ENCODE measurements at regions not wholly inside any gene's neighbourhood (a gene's known extent, or its start where the extent isn't known, plus 50 kb on each side); places are given as distances from the start of the nearest gene placed in this dataset.
"Not testable (repeated sequence)": the region's sequence is repeated elsewhere in the genome, so short reads cannot be mapped to it uniquely, and the experiment has no call there.

DNA sequence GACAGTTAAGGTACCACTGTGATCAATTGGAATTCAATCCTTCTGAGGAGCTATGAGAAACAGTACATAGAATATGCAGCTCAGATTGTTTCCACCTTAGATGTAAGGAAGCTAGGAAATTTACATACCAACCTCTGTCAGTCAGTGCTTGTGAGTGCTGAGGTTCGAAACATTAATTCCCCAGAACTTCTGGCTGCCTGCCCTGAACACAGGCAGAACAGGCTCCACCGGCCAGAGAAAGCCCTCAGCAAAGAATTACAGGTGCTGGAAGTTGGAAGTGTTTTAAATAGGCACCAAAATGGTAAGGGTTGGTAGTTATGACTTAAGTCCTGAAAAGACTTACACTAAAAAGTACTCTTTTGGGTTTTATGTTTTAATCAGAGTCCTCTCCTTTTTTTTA is 651.8 kb downstream of the C4orf33 start:
- no peak for DNase-seq

DNA sequence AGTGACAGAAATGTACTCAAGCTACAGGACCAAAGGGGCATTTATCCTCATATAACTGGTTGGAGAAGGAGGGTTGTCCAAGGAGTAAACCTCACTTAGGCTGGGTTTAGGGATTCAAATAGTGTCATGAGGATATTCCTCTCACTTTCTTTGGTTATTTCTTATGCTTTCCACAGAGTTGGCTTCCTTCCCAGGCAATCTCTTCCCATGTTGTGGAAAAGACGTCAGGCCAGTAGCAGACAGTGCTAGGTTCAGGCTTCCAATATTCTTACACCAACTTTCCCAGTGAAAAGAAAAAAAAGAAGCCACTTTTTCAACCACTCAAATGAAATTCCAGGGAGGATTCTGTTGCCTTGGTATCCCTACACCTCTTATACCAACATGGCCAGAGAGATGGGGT is 653.0 kb downstream of the C4orf33 start:
- DNase-seq = no peak

GRCh38 chr4:129751646-129752045 is 655.7 kb downstream of the C4orf33 start:
- DNase-seq = no peak

DNA sequence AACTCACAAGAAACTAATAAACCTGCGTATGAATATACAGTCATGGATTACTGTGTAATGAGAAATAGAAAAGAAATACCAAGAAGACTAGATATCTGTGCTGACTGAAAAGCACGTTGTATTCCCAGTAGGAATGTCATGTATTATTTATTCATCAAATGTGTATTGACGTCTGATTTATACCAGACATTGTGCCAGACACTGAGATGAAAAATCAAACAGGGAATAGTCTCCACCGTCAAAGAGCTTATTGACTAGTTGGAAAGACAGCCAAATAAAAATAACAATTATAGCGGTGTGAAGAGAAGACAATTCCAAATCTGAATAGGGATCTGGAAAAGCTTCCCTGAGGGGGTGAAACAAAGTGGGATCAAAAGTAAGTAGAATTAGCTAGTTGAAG is 687.6 kb downstream of the C4orf33 start:
- DNase-seq = no peak

DNA sequence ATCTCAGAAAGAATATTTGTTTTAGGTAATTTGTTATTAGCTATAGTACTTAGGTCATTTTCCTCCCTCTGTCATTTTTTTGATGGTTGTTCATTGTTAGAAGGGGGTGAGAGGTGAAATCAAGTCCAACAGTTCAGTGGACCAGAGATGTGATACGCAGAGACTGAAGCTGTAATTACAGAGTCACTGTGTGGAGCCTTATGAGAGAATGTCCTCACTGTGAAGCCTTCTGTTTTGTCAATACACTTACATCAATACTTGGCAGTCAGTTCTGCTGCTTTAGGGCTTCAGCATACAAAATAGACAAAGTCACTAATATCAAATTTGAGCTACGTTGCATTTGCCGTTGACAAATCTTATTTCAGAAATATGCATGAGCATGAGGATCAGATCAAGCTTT is 692.5 kb downstream of the C4orf33 start:
- DNase-seq = no peak

DNA sequence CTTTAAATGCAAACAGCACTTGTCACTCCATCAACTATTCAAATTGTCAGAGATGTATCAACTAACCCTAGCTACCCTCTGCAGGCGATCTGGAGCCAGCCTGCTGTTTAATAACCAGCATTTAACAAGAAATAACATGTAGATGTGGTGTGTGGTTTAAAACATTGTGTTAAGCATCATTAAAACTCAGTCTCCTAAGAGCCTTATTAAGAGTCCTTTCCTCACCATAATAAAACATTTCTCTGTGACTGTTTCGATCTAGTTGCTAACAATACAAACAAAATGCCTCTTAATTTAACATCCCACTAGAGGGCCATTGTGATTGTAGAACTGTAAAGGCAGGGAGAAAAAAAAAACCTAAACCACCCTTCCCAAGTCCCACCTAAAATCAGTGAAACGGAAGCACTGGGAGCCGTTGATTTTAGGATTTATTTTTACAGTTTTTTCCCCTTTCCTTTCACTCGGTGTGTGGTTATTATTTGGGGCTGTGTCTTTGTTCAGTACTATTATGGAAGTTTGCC is 708.6 kb downstream of the C4orf33 start:
- no peak for DNase-seq

- no peak for DNase-seq
These were observed 711.0 kb downstream of the C4orf33 start for GRCh38 chr4:129806986-129807385.

DNA sequence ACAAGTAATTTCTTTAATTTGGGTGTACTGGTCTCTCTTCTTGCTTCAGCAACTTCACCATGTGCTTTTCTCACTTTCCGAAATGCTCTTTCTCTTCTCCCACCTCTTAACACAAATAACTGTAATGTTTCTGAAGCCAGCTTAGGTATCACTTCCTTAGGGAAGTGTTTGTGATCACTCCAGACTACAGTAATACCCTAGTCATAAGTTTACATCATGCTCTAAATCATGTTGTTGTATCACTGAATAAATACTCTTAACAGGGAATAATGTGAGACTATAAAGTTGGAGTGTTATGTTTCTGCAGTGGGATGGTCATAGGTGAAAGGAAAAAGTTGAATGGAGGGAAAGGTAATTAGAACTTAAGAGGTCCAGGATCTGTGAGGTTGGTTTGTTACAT is 712.3 kb downstream of the C4orf33 start:
- no peak for DNase-seq

DNA sequence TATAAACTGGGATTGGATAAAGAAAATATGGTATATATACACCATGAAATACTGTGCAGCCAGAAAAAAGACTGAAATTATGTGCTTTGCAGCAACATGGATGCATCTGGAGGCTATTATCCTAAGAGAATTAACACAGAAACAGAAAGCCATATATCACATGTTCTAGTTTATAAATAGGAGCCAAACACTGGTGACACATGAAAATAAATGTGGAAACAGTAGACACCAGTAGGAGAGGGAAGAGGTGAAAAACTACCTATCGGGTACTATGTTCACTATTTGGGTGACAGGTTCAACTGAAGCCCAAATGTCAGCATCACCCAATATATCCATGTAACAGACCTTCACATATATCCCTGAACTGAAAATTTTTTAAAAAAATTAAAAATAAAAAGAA is 725.1 kb downstream of the C4orf33 start:
- no peak for DNase-seq

DNA sequence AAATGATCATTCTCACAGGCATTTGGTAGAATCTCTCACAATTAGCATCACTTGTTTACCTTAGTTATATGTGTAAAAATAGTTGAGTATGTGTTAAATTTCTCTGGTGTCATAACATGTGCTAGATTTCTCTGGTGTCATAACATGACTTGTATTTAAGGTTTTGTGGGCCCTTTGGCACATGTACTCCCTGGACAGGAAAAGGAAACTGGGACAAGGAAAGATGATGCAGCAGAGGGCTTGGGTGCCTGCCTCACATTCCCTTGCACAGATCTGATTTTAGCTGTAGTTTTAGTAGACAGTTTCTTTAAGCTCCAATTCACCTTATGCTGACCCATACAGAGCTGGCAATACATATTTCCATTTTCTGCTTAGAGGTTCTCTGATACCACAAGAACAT is 726.0 kb downstream of the C4orf33 start:
- no peak for DNase-seq

- DNase-seq = no peak
These were observed 726.7 kb downstream of the C4orf33 start for GRCh38 chr4:129822701-129823100.

DNA sequence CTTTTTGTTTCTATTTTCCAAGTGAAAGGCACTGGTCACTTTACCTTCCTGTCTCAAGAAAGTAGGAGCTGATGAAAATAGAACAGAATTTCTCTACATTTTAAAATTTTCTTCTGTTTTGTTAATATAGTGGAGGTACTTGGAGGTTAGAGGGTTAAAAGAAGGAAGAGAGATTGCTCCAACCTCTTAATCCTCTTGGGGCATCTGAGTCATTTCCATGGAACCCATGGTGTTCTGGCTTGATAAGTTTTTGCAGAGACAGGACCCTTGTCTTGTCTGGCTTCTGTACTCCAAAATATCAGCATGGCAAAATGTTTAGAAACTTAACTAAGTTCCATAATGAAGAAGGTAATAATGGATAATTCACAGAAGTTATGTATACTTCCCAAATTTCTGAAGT is 727.2 kb downstream of the C4orf33 start:
- no peak for DNase-seq

- DNase-seq = no peak
These were observed 733.4 kb downstream of the C4orf33 start for GRCh38 chr4:129829373-129829772.

DNA sequence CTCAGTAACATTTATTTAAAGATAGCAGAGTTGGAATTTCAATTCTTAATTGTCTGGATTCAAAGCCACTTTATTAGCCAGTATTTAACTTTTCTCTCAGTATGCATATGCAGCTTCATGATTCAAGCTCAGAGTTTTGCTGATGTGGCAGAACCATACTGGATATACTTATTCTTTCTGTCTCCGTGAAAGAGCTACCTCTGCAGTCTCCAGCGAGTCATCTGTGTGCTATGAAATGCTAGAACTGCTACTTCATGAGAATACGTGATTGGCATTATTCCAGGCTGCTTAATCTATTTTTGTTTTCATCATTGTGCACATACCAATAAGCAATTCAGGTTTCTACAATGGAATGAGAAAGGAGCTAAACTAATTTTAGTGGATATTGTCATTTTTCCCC is 743.7 kb downstream of the C4orf33 start:
- DNase-seq = no peak

GRCh38 chr4:129842096-129842495 is 746.1 kb downstream of the C4orf33 start:
- no peak for DNase-seq

- DNase-seq = no peak
These were observed 756.5 kb downstream of the C4orf33 start for GRCh38 chr4:129852434-129852833.

DNA sequence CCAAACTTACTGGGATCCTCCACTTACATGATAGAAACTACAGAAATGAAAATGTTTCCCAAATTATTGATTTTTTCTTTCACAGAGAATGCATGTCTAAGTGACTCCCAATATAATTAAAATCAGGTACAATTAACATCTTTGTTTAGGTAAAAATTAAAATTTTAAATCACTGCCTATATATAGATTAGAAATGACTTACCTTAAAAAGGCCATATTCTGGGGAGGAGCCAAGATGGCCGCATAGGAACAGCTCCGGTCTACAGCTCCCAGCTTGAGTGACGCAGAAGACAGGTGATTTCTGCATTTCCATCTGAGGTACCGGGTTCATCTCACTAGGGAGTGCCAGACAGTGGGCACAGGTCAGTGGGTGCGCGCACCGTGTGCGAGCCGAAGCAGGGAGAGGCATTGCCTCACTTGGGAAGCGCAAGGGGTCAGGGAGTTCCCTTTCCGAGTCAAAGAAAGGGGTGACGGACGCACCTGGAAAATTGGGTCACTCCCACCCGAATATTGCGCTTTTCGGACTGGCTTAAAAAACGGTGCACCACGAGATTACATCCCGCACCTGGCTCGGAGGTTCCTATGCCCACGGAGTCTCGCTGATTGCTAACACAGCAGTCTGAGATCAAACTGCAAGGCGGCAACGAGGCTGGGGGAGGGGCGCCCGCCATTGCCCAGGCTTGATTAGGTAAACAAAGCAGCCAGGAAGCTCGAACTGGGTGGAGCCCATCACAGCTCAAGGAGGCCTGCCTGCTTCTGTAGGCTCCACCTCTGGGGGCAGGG is 757.9 kb downstream of the C4orf33 start:
- DNase-seq = not testable (repeated sequence)

DNA sequence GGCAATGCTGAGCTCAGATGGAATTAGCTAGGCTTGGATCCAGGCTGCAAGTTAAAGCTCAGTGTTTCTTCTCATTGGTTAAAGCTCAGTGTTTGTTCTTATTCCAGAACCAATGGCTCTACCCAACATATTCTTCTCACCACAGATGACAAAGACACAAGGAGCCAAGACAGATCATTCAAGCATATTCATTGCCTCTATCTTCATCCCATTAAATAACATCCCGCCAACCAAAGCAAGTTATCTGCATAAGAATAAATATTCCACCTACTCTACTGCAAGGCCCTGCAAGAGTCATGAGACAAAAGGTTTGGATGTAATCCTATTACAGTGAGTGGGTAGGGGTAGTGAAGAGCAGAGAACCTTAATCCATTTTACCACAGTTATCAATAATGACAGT is 766.5 kb downstream of the C4orf33 start:
- DNase-seq = no peak

DNA sequence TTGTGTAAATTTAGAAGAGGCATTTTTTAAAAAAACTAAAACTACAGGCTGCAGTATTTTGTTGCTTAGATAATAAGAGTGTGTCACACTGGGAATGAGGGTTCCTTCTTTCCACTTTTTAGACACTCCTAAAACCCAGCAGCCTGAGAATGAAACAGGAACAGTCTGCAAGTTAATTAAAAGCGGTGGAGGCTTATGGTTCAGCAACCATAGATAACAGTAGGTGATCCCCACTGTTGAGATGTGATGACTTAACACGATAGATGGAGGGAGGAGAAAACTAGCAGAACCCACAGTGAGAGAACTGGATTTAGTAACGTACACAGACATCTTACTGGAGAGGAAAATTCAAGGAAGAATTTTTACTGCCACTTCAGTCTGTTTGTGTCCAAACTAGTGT is 767.3 kb downstream of the C4orf33 start:
- DNase-seq = no peak

DNA sequence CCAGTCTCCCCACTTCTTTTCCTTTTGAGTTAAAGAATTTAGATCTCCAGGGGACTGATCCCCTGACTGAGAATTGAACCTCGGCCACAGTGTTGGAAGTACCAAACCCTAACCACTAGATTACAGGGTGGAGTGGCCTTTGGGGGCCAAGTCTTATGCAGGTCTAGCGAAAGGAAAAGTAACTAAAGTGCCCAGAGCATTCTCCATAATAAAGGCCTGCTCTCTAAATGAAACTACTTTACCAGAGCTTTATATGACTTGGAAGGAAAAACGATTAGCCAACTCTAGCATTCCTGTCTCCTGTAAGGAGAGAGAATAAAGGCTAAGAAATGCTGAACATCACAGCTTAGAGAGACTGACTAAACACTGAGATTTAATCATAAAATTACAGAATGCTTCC is 788.0 kb downstream of the C4orf33 start:
- no peak for DNase-seq

- DNase-seq = no peak
These were observed 801.2 kb downstream of the C4orf33 start for GRCh38 chr4:129897111-129897510.

DNA sequence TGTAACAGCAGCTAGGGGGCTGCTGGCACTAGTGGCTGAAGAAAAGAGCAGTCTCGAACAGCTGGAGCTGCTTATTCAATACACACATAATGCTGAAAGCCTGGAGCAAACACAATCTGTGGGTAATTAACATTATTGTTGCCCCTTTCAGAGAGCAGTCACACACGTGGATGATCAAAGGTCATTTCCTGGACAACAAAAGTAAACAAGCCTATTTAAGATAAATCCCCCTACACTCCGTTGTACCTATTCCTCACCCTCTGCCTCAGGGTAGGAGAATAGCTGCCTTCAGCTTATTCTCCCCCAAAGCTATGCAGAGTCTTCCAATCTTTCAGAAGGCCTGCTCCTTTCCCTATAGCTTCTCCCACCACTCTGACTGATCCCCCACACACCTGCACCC is 803.9 kb downstream of the C4orf33 start:
- no peak for DNase-seq

DNA sequence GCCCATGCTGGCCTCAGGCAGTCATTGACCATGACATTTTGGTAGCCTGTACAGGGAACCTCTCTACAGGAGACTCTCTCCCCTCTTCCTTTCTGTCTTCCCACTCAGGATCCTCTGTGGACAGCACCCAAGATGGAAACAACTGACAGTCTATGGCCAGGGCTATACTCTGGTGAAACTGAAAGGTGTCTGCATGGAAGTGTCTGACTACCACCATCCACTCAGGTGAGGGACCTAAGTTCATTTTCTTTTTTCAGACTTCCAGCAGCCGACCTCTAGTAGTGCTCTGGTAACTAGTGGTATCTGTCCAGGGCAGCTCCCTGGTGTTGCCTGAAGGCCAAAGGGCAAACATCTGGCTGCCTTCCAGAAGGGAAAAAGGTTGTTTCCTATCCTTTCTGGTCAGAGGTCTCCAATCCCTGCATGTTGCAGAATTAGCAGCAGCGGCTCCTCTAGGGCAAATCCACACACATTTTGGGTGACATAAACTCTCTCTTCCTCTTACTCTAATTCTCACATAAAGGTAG is 804.5 kb downstream of the C4orf33 start:
- no peak for DNase-seq

- DNase-seq = no peak
These were observed 805.3 kb downstream of the C4orf33 start for GRCh38 chr4:129901205-129901604.

GRCh38 chr4:129903861-129904260 is 807.9 kb downstream of the C4orf33 start:
- no peak for DNase-seq
